Neural crest cell (in vitro differentiated cells): ENCODE measurements at regions not wholly inside any gene's neighbourhood (a gene's known extent, or its start where the extent isn't known, plus 50 kb on each side); places are given as distances from the start of the nearest gene placed in this dataset.

Source experiments
- DNase-seq: peaks from one replicate; pipeline ENCODE4 v3.0.0; 2021; ENCODE audit warnings: low read depth, mixed read lengths, low spot score
- H3K27ac Mint-ChIP-seq: one replicate; pipeline ENCODE4 v1.8.0; 2021; ENCODE audit warnings: mild to moderate bottlenecking, mixed read lengths; ENCODE audit not compliant: unreplicated experiment
- H3K27me3 Mint-ChIP-seq: 2 replicates; pipeline ENCODE4 v1.8.0; 2021; ENCODE audit warnings: low read depth, mild to moderate bottlenecking, mixed read lengths
- H3K36me3 Mint-ChIP-seq: 2 replicates; pipeline ENCODE4 v1.8.0; 2021; ENCODE audit warnings: low read depth, mild to moderate bottlenecking, mixed read lengths
- H3K4me1 Mint-ChIP-seq: 2 replicates; pipeline ENCODE4 v1.8.0; 2021; ENCODE audit warnings: mixed read lengths
- H3K4me3 Mint-ChIP-seq: one replicate; pipeline ENCODE4 v1.8.0; 2021; ENCODE audit warnings: mild to moderate bottlenecking, mixed read lengths
- H3K9me3 Mint-ChIP-seq: 2 replicates; pipeline ENCODE4 v1.8.0; 2021; ENCODE audit warnings: mixed read lengths
- CTCF ChIP-seq: fragments of 200-600 bp; sonication (generic); conservative IDR thresholded peaks from 2 replicates; pipeline ENCODE4 v1.5.0; 2021; ENCODE audit warnings: antibody characterized with exemption, mild to moderate bottlenecking

- TF ChIP-seq CTCF = no peak
- no peak for DNase-seq
- Mint-ChIP-seq H3K9me3 (peaks cover 14% of the 10 kb centered on the region), H3K27me3 (no peaks in the 10 kb centered on the region), H3K36me3 (peaks cover 9% of the 10 kb centered on the region), H3K4me1 (peaks cover 17% of the 10 kb centered on the region), H3K27ac (no peak overlapping the region), H3K4me3 (no peak overlapping the region)
These were observed 56.2 kb upstream of the DDHD1 start for GRCh38 chr14:53209370-53209769.
